ENCODE measurements at regions not wholly inside any gene's neighbourhood (a gene's known extent, or its start where the extent isn't known, plus 50 kb on each side); places are given as distances from the start of the nearest gene placed in this dataset.

- Histone ChIP-seq H3K36me3 (no peaks in the 10 kb centered on the region), H3K27me3 (ENCODE audit: low read depth) (peaks cover 75% of the 10 kb centered on the region), H3K27ac (replicated peaks) (no peak overlapping the region), H3K9me3 (replicated peaks) (peaks cover 5% of the 10 kb centered on the region), H3K4me1 (no peaks in the 10 kb centered on the region), H3K4me3 (no peak overlapping the region)
- DNase-seq, result no peak
- no peak for TF ChIP-seq CTCF (IDR thresholded peaks at IDR 0.05; ENCODE audit: borderline replicate concordance)
- intact Hi-C loops (cut with micrococcal nuclease), result loop anchor here (10.0 kb wide), 1 partner anchor 64 kb away; no protein-coding TSS in a partner anchor
Measured at GRCh38 chr20:56968376-56969048, 297.9 kb downstream of the BMP7 start.

- H3K36me3 ChIP-seq, result no peaks in the 10 kb centered on the region
- H3K4me1 ChIP-seq, result no peaks in the 10 kb centered on the region
- no peak overlapping the region for H3K27ac ChIP-seq (replicated peaks)
- intact Hi-C loops (cut with micrococcal nuclease), result no loop called here
- H3K4me3 ChIP-seq, result no peak overlapping the region
- no peaks in the 10 kb centered on the region for H3K9me3 ChIP-seq (replicated peaks)
- DNase-seq, result no peak
- TF ChIP-seq CTCF (IDR thresholded peaks at IDR 0.05; ENCODE audit: borderline replicate concordance), result peak; percentile 41
- peaks cover 100% of the 10 kb centered on the region for H3K27me3 ChIP-seq (ENCODE audit: low read depth)
Measured at GRCh38 chr20:56974499-56975250, 291.8 kb downstream of the BMP7 start.

- H3K27ac ChIP-seq (replicated peaks), result no peak overlapping the region
- intact Hi-C loops (cut with micrococcal nuclease), result no loop called here
- DNase-seq, result no peak
- no peaks in the 10 kb centered on the region for H3K36me3 ChIP-seq
- H3K4me1 ChIP-seq, result no peaks in the 10 kb centered on the region
- no peak overlapping the region for H3K4me3 ChIP-seq
- no peaks in the 10 kb centered on the region for H3K9me3 ChIP-seq (replicated peaks)
- no peak for TF ChIP-seq CTCF (IDR thresholded peaks at IDR 0.05; ENCODE audit: borderline replicate concordance)
- peaks cover 98% of the 10 kb centered on the region for H3K27me3 ChIP-seq (ENCODE audit: low read depth)
Measured at GRCh38 chr20:56975838-56976237, 290.6 kb downstream of the BMP7 start.

GRCh38 chr20:56976336-56976735, 290.1 kb downstream of the BMP7 start:
- intact Hi-C loops (cut with micrococcal nuclease), result no loop called here
- no peaks in the 10 kb centered on the region for H3K36me3 ChIP-seq
- TF ChIP-seq CTCF (IDR thresholded peaks at IDR 0.05; ENCODE audit: borderline replicate concordance), result no peak

GRCh38 chr20:56978475-56978874, 288.0 kb downstream of the BMP7 start:
- peaks cover 86% of the 10 kb centered on the region for H3K27me3 ChIP-seq (ENCODE audit: low read depth)
- TF ChIP-seq CTCF (IDR thresholded peaks at IDR 0.05; ENCODE audit: borderline replicate concordance), result no peak

More at GRCh38 chr20:56976336-56976735, 290.1 kb downstream of the BMP7 start:
- H3K9me3 ChIP-seq (replicated peaks), result no peaks in the 10 kb centered on the region
- peaks cover 98% of the 10 kb centered on the region for H3K27me3 ChIP-seq (ENCODE audit: low read depth)
- DNase-seq, result no peak
- no peaks in the 10 kb centered on the region for H3K4me1 ChIP-seq
- no peak overlapping the region for H3K4me3 ChIP-seq
- no peak overlapping the region for H3K27ac ChIP-seq (replicated peaks)

More at GRCh38 chr20:56978475-56978874, 288.0 kb downstream of the BMP7 start:
- no peak for DNase-seq
- H3K36me3 ChIP-seq, result no peaks in the 10 kb centered on the region
- intact Hi-C loops (cut with micrococcal nuclease), result no loop called here
- peaks cover 2% of the 10 kb centered on the region for H3K9me3 ChIP-seq (replicated peaks)
- no peak overlapping the region for H3K27ac ChIP-seq (replicated peaks)
- H3K4me1 ChIP-seq, result no peaks in the 10 kb centered on the region
- no peak overlapping the region for H3K4me3 ChIP-seq
